HG03520 (cell line): ENCODE measurements at regions not wholly inside any gene's neighbourhood (a gene's known extent, or its start where the extent isn't known, plus 50 kb on each side); places are given as distances from the start of the nearest gene placed in this dataset.

Source experiments
- ATAC-seq: cut with Tn5 transposase; IDR thresholded peaks from one replicate; pipeline ENCODE4 v1.9.1; 2021; ENCODE audit warnings: mild to moderate bottlenecking, moderate library complexity; ENCODE audit not compliant: unreplicated experiment

DNA sequence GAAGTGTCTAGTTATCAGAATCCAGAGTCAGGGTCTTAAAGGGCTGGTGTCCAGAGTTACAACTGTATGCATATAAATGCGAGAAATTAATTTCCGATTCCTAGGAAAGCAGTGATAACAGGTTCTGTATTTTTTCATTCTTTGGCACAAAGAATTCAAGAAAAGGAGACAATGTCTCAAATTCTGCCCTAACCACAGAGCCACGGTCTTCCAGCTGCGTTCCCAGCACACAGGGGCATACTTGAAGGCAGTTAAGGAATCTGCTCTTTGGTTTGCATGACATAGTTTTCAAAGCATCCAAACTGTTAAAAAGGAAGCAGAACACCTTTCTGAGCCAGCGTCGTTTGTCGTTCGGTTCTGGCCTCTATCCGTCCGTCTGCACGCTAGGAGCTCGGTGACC lies 416.9 kb upstream of the MKI67 start:
- ATAC-seq = no peak

GRCh38 chr10:128545216-128545615 lies 419.0 kb upstream of the MKI67 start:
- ATAC-seq = no peak

GRCh38 chr10:128546651-128547165 lies 420.5 kb upstream of the MKI67 start:
- ATAC-seq = no peak

DNA sequence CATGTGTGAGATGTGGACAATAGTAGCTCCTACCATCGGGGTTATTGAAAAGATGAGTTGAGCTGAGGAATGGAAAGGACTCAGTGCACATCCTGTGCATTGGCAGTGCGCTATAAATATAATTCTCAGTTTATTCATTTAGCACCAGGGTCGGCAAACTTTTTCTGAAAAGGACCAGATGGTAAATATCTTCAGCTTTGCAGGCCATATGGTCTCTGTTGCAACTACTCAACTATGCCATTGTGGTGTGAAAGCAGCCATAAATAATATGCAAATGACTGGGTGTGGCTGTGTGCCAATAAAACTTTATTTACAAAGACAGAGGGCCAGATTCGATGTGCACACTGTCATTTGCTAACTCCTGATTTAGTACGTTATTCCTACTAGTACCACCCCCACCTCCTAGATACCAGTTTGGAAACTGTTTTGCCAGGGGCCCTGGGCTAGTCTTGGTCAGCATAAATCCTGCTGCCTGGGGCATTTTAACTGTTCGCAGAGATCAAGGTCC lies 422.9 kb upstream of the MKI67 start:
- ATAC-seq = no peak

- ATAC-seq = no peak
Observed at GRCh38 chr10:128550045-128550444, 423.8 kb upstream of the MKI67 start.

GRCh38 chr10:128551475-128551874 lies 425.3 kb upstream of the MKI67 start:
- ATAC-seq = no peak

DNA sequence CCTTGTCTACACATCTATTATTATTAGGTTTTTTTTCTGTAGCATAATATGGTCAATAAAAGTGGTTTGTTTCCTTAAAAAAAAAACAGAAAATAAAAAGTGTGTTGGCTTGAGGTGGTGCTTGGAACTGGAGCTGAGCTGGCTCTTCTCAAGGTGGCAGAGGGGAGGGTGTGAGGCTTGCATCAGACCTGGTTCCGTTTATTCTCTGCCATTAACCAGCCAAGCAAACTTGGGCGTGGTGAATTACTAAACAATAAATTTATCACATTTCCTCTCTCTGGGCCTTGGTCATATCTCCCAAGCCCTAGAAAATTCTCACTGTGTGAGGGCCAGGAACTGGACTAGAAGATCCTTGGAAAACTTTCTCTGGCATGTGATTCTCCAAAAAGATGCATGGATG lies 427.5 kb upstream of the MKI67 start:
- ATAC-seq = no peak

DNA sequence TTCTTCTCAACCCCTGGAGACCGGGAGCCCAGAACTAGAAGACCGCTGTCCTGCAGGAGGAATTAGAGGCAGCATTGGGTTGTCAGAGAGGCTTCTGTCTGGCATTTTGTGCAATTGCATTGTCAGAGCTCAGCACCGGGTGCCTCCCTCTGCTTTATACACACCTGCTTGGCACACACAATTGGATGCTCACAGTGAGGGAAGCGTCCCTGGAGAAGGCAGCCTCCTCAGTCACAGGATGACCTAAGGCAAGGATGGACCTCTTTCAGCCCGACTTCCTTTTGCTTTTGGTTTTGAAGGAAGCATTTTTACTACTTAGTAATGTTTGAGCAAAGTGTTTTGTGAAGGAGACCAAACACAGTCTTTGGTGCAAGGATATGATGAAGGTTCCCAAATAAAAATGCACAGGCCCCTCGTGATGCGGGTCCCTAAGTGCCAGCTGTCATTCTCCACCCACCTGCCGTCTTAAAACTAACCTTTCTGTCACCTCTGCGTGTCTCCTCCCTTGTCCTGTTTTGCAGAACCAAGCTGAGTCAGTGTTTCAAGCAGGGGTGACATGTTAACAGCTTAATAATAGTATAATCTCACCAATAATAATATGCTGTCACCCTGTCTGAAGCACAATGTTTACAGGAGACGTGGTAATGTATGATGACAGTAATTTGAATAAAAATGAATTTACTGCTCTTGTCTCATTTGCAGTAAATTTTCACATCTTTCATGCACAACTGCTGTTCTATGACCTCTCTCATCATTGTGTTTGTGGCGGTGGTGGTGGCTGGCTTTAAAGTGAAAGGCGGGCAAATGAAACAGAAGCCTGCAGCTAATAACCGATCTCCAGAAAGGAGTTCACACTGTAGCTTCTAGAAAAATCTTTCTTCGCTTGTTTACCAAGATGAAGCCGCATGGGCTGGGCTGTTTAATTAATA lies 430.2 kb upstream of the MKI67 start:
- no peak for ATAC-seq

DNA sequence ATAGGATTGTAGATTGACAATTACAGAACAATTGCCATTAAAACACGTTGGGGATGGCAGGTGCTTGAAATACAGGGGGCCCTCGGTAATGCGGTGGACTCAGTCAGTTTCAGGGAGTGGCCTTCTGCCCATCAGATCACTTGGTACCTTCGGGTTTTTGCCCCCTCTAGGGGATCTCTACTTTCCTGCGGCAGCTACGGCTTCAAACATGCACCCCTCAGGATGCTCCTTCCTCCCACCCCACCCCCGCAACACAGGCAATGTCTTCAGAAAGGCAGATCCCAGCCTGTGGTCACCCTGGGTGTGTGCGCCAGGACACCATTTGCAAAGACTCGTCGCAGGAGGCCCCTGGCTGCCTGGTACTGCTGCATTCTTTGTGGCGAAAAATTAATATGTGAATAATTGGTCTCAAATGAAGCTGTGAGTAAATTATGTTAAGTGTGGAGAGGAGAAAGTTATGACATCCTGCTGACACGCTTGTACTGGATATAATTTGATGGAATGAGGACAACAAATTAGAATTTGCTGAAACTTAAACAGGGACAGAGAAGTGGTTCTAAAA lies 431.0 kb upstream of the MKI67 start:
- no peak for ATAC-seq

DNA sequence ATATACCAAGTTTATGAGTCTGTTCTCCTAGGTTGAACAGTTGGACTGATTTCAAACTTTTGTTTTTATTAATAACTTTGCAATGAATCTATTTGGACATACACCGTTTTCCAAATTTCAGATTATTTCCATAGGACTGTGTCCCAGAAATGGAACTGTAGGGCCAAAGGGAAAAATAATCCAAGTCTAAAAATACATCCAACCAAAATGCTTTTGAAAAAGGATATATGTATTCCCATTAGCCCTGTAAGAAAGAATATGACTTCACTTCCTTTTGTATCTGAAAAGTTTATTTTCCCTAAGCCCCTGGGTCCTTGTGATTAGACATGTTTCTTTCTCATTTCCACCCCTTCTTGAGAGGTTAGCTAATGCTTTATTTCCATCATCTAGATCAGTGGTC lies 434.2 kb upstream of the MKI67 start:
- ATAC-seq = no peak

DNA sequence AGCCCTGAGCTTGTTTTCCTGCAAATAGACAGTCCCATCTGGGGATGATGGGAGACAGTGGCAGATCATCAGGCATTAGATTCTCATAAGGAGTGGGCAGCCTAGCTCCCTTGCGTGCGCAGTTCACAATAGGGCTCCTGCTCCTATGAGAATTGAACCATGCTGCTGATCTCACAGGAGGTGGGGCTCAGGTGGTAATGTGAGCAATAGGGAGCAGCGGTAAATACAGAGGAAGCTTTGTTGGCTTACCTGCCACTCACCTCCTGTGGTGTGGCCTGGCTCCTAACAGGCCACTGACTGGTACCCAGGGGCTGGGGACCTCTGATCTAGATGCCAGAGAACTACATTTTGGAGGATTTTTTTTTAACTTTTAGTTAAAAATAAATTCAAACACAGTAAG lies 434.8 kb upstream of the MKI67 start:
- no peak for ATAC-seq

DNA sequence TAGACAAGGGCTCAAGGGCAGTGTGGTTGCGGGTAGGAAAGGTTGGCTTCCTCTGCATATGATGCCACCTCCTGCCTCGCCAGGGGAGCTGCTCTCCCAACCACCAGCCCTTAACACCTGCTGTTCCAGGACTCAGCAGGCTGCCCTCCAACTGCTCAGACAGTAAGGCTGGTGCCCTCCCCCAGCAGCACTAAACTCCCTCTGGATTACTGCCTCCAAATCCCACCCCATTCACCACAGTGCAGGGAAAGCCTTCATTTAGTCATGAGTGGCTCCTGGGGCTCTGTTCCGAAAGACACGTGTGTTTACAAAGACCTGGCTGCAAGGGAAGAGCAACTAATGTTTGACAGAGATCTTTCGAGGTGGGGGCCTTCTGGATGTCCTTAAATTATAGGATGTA lies 437.2 kb upstream of the MKI67 start:
- ATAC-seq = no peak

GRCh38 chr10:128563904-128564303 lies 437.7 kb upstream of the MKI67 start:
- no peak for ATAC-seq

DNA sequence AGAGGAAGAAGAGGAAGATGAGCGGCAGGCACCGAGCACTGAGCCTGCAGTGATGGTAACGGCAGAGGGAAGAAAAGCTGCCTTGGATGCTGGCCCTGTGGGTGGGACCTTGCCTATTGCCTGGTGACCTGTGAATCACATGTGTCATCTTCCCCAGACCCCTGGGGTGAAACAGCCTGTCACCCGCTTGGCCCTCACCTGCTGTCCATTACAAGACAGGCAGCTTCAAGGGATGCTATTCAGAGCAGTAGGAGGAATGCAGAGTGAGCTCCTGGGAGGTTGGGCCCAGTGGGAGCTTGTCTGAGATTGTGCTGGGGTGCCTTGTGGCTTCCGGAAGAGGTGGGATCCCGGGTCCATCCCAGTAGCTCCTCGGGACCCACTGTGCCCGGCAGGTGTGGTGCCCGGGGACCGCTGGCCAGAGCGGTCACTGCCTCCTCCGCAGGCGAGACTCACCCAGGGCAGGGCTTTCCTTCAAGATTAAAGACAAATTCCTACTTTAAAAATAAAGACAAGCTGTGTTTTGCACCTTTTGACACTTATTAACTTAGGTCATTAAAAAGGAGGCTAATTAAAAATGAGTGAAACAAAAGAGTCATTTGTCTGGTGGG lies 440.2 kb upstream of the MKI67 start:
- ATAC-seq = no peak

DNA sequence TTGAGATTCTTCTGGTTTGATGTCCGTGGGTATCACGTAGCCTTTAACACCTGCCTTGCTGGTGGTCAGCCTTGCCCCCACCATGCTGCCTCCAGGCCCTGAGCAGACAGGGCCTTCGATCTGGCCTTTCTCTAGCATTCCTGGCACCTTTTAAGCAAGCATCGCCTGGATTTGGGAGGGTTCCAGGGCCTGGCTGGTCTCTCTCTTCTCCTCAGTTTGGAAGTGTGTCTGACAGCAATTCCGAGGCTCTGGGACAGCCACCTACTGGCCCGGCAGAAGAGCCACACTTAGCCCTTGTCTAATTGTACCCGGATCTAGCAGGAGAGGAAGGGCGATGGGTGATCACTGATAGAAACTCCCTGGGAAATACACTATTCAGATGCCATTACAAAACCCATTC lies 441.3 kb upstream of the MKI67 start:
- no peak for ATAC-seq

GRCh38 chr10:128568041-128568440 lies 441.8 kb upstream of the MKI67 start:
- ATAC-seq = no peak

GRCh38 chr10:128568491-128568890 lies 442.3 kb upstream of the MKI67 start:
- no peak for ATAC-seq

DNA sequence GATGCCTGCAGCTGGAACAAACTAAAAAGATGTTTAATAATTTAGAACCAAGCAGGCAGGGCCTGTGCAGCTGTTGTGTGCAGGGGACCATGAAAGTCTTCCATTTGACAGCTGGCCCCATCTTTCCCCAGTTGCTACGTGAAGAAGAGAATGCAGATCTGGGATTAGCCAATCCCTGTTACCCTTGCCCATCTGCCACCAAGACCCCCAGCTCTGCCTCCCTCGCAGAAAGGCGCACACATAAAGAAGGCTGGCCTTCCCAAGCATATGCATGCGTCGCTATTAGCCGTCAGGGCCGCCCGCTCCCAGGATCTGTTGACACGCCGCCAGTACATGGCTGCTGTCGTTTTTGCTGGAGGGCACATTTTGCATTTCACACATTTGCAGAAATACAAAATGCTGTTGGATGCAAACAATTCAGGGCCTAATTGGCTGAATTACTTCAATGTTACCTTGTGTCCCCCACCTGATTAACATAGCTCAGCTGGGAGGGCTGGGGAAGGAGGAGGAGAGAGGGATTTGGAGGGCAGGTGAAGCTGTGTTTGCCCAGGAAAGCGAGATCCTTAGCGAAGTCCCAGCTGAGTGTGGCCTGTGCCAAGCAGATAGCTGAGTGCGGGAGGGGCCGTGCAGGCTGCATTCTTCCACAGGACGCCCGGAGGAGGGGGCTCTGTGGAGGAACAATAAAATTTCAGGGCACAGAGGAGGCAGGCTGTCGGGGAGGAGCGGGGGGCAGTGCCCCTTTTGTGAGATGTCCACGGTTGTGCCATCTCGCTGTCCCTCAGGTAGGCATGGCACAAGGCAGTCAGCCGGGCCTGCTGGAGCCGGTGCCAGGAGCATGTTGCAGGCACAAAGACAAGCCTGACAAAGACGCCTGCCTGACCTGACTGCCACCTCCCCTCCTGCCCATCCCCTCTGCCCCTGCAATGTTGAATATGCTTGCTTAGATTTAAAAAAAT lies 443.0 kb upstream of the MKI67 start:
- no peak for ATAC-seq

DNA sequence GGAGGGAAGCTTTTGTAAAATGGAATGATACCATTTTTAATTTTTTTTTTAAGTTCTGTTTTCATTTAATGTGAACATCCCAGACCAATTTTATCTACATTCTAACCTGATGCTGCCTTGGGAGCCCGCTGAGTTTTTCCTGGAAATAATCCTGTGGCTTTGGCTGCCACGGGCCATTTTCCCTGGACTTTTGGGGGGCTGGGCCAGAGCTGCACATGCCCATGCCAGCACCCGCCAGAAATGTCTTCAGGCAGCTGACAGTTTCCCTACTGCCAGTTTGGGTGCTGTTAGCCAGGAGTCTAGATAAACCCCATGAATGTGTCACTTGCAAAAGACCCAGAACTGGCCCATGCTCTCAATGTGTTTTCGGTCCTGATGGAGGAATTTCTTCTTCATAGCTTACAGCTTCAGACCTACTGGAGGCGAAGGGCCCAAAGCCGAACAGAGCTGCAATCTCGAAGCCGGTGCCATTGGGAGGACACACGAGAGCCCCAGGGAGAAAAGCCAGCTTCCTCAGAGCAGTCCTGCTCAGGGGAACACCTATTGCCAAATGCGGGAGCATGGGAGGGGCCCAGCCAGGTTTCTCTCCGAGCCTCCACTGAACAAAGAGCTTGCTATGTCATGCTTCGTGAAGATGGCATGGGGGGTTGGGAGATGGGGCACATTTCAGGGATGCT lies 444.2 kb upstream of the MKI67 start:
- no peak for ATAC-seq

- ATAC-seq = no peak
Observed at GRCh38 chr10:128571071-128571470, 444.8 kb upstream of the MKI67 start.
